ENCODE measurements at regions not wholly inside any gene's neighbourhood (a gene's known extent, or its start where the extent isn't known, plus 50 kb on each side); places are given as distances from the start of the nearest gene placed in this dataset.

- H3K36me3 ChIP-seq, result no peaks in the 10 kb centered on the region
- WGBS, result 71% methylated on average over 2 of the region's 2 CpGs
- TF ChIP-seq EP300 (IDR thresholded peaks at IDR 0.05) (no peak), POLR2AphosphoS5 (IDR thresholded peaks at IDR 0.05) (no peak), CTCF (IDR thresholded peaks at IDR 0.05) (no peak), POLR2A (IDR thresholded peaks at IDR 0.05) (no peak)
- H3K27me3 ChIP-seq, result no peaks in the 10 kb centered on the region
- no peak overlapping the region for H3K4me3 ChIP-seq
- H3K9me3 ChIP-seq, result no peaks in the 10 kb centered on the region
- H3K27ac ChIP-seq, result no peak overlapping the region
- no peaks in the 10 kb centered on the region for H3K4me1 ChIP-seq
- DNase-seq (ENCODE audit: low spot score in 2 of 2), result no peak
Measured at GRCh38 chr1:82593561-82593960, 792.8 kb downstream of the ADGRL2 start.

DNA sequence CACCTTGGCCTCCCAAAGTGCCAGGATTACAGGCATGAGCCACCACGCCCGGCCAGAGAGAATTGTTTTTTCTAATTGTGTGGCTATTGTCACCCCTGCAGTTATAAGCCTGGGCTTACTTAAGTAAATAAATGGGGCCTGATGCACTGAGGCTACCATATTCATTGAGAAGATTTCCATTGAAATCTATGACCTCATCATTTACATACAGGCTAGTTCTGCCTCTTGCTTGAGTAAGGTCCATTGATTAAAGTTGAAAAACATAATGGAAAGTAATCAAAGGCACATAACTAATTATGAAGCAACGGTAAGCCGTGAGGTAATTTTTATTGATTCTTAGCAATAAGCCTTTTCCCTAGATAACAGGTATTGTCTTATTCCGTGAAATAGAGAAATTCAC lies 788.9 kb downstream of the ADGRL2 start:
- WGBS, result 91% methylated on average over 5 of the region's 5 CpGs
- no peak for TF ChIP-seq EP300 (IDR thresholded peaks at IDR 0.05)

GRCh38 chr1:82587371-82587770 lies 786.6 kb downstream of the ADGRL2 start:
- 81% methylated on average over 1 of the region's 1 CpG for WGBS
- H3K36me3 ChIP-seq, result no peaks in the 10 kb centered on the region
- no peaks in the 10 kb centered on the region for H3K9me3 ChIP-seq
- H3K4me3 ChIP-seq, result no peak overlapping the region
- no peak overlapping the region for H3K27ac ChIP-seq
- no peaks in the 10 kb centered on the region for H3K27me3 ChIP-seq
- no peak for TF ChIP-seq POLR2A (IDR thresholded peaks at IDR 0.05)
- TF ChIP-seq CTCF (IDR thresholded peaks at IDR 0.05), result no peak
- no peak for TF ChIP-seq EP300 (IDR thresholded peaks at IDR 0.05)
- TF ChIP-seq POLR2AphosphoS5 (IDR thresholded peaks at IDR 0.05), result no peak
- no peak for DNase-seq (ENCODE audit: low spot score in 2 of 2)
- no peaks in the 10 kb centered on the region for H3K4me1 ChIP-seq

More for the DNA sequence above, 788.9 kb downstream of the ADGRL2 start:
- Histone ChIP-seq H3K27ac (no peak overlapping the region), H3K36me3 (no peaks in the 10 kb centered on the region), H3K4me3 (no peak overlapping the region), H3K9me3 (no peaks in the 10 kb centered on the region), H3K27me3 (no peaks in the 10 kb centered on the region), H3K4me1 (no peaks in the 10 kb centered on the region)
- no peak for DNase-seq (ENCODE audit: low spot score in 2 of 2)

DNA sequence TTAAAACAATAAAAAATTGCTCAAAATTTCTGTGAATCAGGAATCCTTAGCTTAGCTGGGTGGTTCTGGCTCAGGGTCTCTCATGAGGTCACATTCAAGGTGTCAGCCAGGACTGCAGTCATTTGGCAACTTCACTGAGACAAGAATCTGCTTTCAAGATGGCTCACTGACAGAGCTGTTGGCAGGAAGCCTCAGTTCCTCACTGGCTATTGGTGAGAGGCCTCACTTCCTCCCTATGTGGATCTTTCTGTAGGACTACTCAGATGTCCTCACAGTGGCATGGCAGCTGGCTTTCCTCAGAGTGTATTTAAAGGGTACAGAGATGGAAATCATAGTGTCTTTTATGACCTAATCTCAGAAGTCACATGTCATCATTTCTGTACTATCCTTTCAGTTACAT lies 785.7 kb downstream of the ADGRL2 start:
- DNase-seq (ENCODE audit: low spot score in 2 of 2), result peak in 1 of 2 donors; percentile 70
- Histone ChIP-seq H3K4me3 (no peak overlapping the region), H3K36me3 (no peaks in the 10 kb centered on the region), H3K27ac (no peak overlapping the region), H3K27me3 (no peaks in the 10 kb centered on the region), H3K4me1 (no peaks in the 10 kb centered on the region), H3K9me3 (no peaks in the 10 kb centered on the region)
- no peak for TF ChIP-seq CTCF (IDR thresholded peaks at IDR 0.05)
- no peak for TF ChIP-seq POLR2AphosphoS5 (IDR thresholded peaks at IDR 0.05)
- no peak for TF ChIP-seq EP300 (IDR thresholded peaks at IDR 0.05)
- TF ChIP-seq POLR2A (IDR thresholded peaks at IDR 0.05), result no peak

- Histone ChIP-seq H3K4me3 (no peak overlapping the region), H3K27me3 (no peaks in the 10 kb centered on the region), H3K4me1 (no peaks in the 10 kb centered on the region), H3K9me3 (no peaks in the 10 kb centered on the region), H3K27ac (no peak overlapping the region), H3K36me3 (no peaks in the 10 kb centered on the region)
- no peak for DNase-seq (ENCODE audit: low spot score in 2 of 2)
- TF ChIP-seq POLR2A (IDR thresholded peaks at IDR 0.05) (no peak), CTCF (IDR thresholded peaks at IDR 0.05) (no peak)
- 46% methylated on average over 3 of the region's 3 CpGs for WGBS
Measured at GRCh38 chr1:82582347-82582746, 781.6 kb downstream of the ADGRL2 start.

DNA sequence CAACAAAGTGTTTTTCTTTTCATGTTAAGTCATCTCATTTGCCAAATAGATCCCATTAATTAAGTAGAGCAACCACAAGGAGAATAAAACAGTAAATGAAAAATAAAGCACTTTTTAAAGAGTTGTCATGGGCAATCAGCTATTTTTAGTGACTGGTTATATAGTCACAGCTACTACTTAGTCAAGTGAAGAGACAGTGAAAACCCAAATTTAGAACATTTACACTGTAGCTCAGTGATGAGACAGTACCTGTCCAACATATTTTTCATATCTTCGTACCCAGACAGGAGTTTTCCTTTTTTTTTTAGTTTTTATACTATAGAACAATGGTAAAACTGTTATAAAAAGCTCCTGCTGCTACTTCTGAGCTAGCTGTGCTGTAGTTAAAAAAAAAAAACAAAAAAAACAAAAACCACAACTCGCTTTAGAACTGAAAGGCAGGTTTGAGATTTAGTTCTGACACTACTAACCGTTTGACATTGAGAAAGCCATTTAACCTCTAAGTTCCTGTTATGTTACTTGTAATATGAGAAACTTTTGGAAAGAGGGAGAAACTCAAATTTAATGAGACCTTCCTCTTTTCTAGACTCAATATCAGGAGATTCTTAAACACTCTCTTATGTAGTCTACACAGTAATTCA lies 777.5 kb downstream of the ADGRL2 start:
- Histone ChIP-seq H3K36me3 (no peaks in the 10 kb centered on the region), H3K27me3 (no peaks in the 10 kb centered on the region), H3K27ac (no peak overlapping the region), H3K9me3 (no peaks in the 10 kb centered on the region), H3K4me1 (no peaks in the 10 kb centered on the region), H3K4me3 (no peak overlapping the region)
- WGBS, result 56% methylated on average over 3 of the region's 3 CpGs
- TF ChIP-seq POLR2AphosphoS5 (IDR thresholded peaks at IDR 0.05), result no peak
- TF ChIP-seq POLR2A (IDR thresholded peaks at IDR 0.05), result no peak
- TF ChIP-seq EP300 (IDR thresholded peaks at IDR 0.05), result no peak
- no peak for TF ChIP-seq CTCF (IDR thresholded peaks at IDR 0.05)
- no peak for DNase-seq (ENCODE audit: low spot score in 2 of 2)

Measured in suprapubic skin (tissue), 4 donors.